IMR-90 (cell line): ENCODE measurements at regions not wholly inside any gene's neighbourhood (a gene's known extent, or its start where the extent isn't known, plus 50 kb on each side); places are given as distances from the start of the nearest gene placed in this dataset.

ENCODE experiments used
- ATAC-seq: fragments of 200-7000 bp; cut with Tn5 transposase; 2 replicates; pipeline ENCODE4 v1.9.1; 2020; ENCODE audit warnings: low read depth, mild to moderate bottlenecking, moderate library complexity
- BruUV-seq: library from RNA; stranded (reverse); fragments of 400-500 nt; replicated peaks from 2 replicates; lab custom pipeline; 2021; lab: Mats Ljungman, UMichigan
- CTCF ChIA-PET: fragments of 300-600 bp; formaldehyde crosslinking; extraction: SDS; loops from one replicate; lab custom pipeline; 2021; ENCODE audit warnings: antibody characterized with exemption; lab: Yijun Ruan, JAX
- POLR2A ChIA-PET: fragments of 300-600 bp; sonication (Branson Sonifier 250); formaldehyde crosslinking; loops from one replicate; lab custom pipeline; 2022; ENCODE audit warnings: antibody characterized with exemption; ENCODE audit not compliant: unreplicated experiment; lab: Charles Lee
- DNase-seq: peaks from one replicate; pipeline ENCODE4 v3.0.0; 2013
- H2AFZ ChIP-seq: replicated peaks from 2 replicates; pipeline ENCODE3; 2013; ENCODE audit warnings: low read length, mild to moderate bottlenecking; ENCODE audit not compliant: poor library complexity
- H2AK5ac ChIP-seq: 2 replicates; pipeline ENCODE4 v1.6.1; 2013; ENCODE audit warnings: low read depth, low read length, inconsistent platforms
- H2AK9ac ChIP-seq: replicated peaks from 2 replicates; pipeline ENCODE3; 2013; ENCODE audit warnings: mild to moderate bottlenecking, low read depth, low read length, moderate library complexity; ENCODE audit not compliant: poor library complexity
- H2BK120ac ChIP-seq: 2 replicates; pipeline ENCODE4 v1.6.1; 2013; ENCODE audit warnings: low read depth, low read length, inconsistent platforms
- H2BK15ac ChIP-seq: 3 replicates; pipeline ENCODE4 v1.6.1; 2013; ENCODE audit warnings: low read depth, low read length, inconsistent platforms
- H2BK20ac ChIP-seq: 2 replicates; pipeline ENCODE4 v1.6.1; 2013; ENCODE audit warnings: low read depth, mild to moderate bottlenecking, inconsistent platforms, low read length, moderate library complexity
- H2BK5ac ChIP-seq: 2 replicates; pipeline ENCODE4 v1.6.1; 2013; ENCODE audit warnings: mild to moderate bottlenecking, low read depth, low read length, inconsistent platforms; ENCODE audit not compliant: poor library complexity, severe bottlenecking
- H3K14ac ChIP-seq: replicated peaks from 2 replicates; pipeline ENCODE4 v1.6.1; 2013; ENCODE audit warnings: low read depth, low read length, inconsistent platforms
- H3K18ac ChIP-seq: 2 replicates; pipeline ENCODE4 v1.6.1; 2013; ENCODE audit warnings: low read depth, low read length, control low read depth
- H3K23ac ChIP-seq: 2 replicates; pipeline ENCODE4 v1.6.1; 2013; ENCODE audit warnings: low read depth, low read length, inconsistent platforms
- H3K27ac ChIP-seq: 2 replicates; pipeline ENCODE4 v1.5.1; 2013; ENCODE audit warnings: mild to moderate bottlenecking, control low read depth, low read length; ENCODE audit not compliant: insufficient read depth
- H3K27me3 ChIP-seq: 2 replicates; pipeline ENCODE4 v1.6.1; 2013; ENCODE audit warnings: low read length; ENCODE audit not compliant: control insufficient read depth, insufficient read depth
- H3K36me3 ChIP-seq: 2 replicates; pipeline ENCODE4 v1.6.1; 2013; ENCODE audit warnings: low read length, mixed read lengths; ENCODE audit not compliant: control insufficient read depth, insufficient read depth
- H3K4ac ChIP-seq: 2 replicates; pipeline ENCODE4 v1.6.1; 2013; ENCODE audit warnings: low read depth, low read length, inconsistent platforms
- H3K4me1 ChIP-seq: 2 replicates; pipeline ENCODE4 v1.6.1; 2013; ENCODE audit warnings: low read length, mixed read lengths; ENCODE audit not compliant: control insufficient read depth, insufficient read depth
- H3K4me2 ChIP-seq: 2 replicates; pipeline ENCODE4 v1.6.1; 2013; ENCODE audit warnings: low read depth, mild to moderate bottlenecking, control low read depth, low read length, moderate library complexity
- H3K4me3 ChIP-seq: 2 replicates; pipeline ENCODE4 v1.5.1; 2013; ENCODE audit warnings: low read depth, mild to moderate bottlenecking, control low read depth, low read length, moderate library complexity; ENCODE audit not compliant: insufficient read depth
- H3K56ac ChIP-seq: 2 replicates; pipeline ENCODE4 v1.6.1; 2013; ENCODE audit warnings: low read length, inconsistent platforms; ENCODE audit not compliant: insufficient read depth; ENCODE audit errors: extremely low read depth
- H3K79me1 ChIP-seq, 2 experiments: 2 replicates each; pipeline ENCODE4 v1.6.1; 2013; ENCODE audit warnings: low read length in 2 of 2, inconsistent platforms in 1 of 2, low read depth in 1 of 2
- H3K9ac ChIP-seq: 2 replicates; pipeline ENCODE4 v1.6.1; 2013; ENCODE audit warnings: low read depth, low read length, control low read depth
- H3K9me1 ChIP-seq: 2 replicates; pipeline ENCODE4 v1.6.1; 2013; ENCODE audit warnings: low read length, inconsistent platforms; ENCODE audit not compliant: insufficient read depth
- H3K9me3 ChIP-seq: 2 replicates; pipeline ENCODE4 v1.6.1; 2013; ENCODE audit warnings: low read length; ENCODE audit not compliant: control insufficient read depth, insufficient read depth
- H4K20me1 ChIP-seq: 2 replicates; pipeline ENCODE4 v1.6.1; 2013; ENCODE audit warnings: low read length, inconsistent platforms; ENCODE audit not compliant: insufficient read depth
- H4K5ac ChIP-seq: 2 replicates; pipeline ENCODE4 v1.6.1; 2013; ENCODE audit warnings: mild to moderate bottlenecking, low read depth, low read length, control low read depth
- H4K8ac ChIP-seq, 2 experiments: 2 replicates each; pipeline ENCODE4 v1.6.1; 2013; ENCODE audit warnings: low read depth in 2 of 2, low read length in 2 of 2, control low read depth in 1 of 2, inconsistent platforms in 1 of 2
- H4K91ac ChIP-seq: 2 replicates; pipeline ENCODE4 v1.6.1; 2013; ENCODE audit warnings: low read depth, low read length, inconsistent platforms; ENCODE audit not compliant: insufficient read depth
- BHLHE40 ChIP-seq: fragments of 150-350 bp; IDR thresholded peaks from 2 replicates; pipeline ENCODE4 v1.6.1; 2016; ENCODE audit warnings: mild to moderate bottlenecking, low read depth, low read length
- WGBS, 2 experiments: methylation state at CpG; one replicate each; pipeline versions ENCODE4 v1.1.5 to v1.1.7; 2013; ENCODE audit warnings: missing lambda C conversion rate in 2 of 2; ENCODE audit not compliant: insufficient read length in 1 of 2; ENCODE audit errors: extremely low coverage in 2 of 2; 5-methylcytosine and 5-hydroxymethylcytosine counted together
- dilution Hi-C: fragments of 300-500 bp; cut with HindIII; formaldehyde crosslinking; loops from one replicate; pipeline ENCODE4 v1.14.3; 2018; ENCODE audit warnings: low sequenced_read_pairs; ENCODE audit not compliant: unreplicated experiment
- in situ Hi-C: fragments of 300-500 bp; cut with MboI; formaldehyde crosslinking; loops from 3 replicates; pipeline ENCODE4 v1.14.3; 2019; ENCODE audit warnings: low sequenced_read_pairs, inconsistent platforms, mixed read lengths
- intact Hi-C: fragments of 100-400 bp; cut with micrococcal nuclease; formaldehyde crosslinking; loops from 2 replicates; pipeline ENCODE4 v1.10.0; 2022
- TF ChIP-seq, protein P1 (sequence below): fragments of 150-350 bp; IDR thresholded peaks from 2 replicates; pipeline ENCODE4 v1.6.1; 2017; ENCODE audit warnings: mild to moderate bottlenecking, antibody characterized with exemption, low read length, low read depth

DNA sequence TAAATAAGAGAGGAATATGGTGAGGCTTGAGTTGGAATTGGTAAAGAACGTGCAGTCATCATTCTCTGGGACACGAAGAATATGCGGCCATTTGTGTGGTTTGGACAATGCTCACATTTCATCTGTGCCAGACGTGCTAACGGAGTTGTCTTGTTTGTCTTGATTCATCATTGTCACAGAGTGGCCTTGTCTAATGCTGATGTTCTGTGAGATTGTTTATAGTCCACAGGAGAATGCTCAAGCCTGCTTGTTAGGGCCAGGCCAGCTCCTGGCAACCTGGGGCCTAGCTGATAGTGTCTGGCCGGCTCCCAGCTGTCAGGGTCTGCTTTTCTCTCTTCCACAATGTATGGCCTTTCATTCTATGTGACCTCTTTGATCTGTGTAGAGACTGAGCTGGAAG lies 384.7 kb downstream of the EDEM1 start:
- intact Hi-C loops = no loop called here
- in situ Hi-C loops = no loop called here
- no peak overlapping the region for H3K4me2 ChIP-seq
- no peak overlapping the region for H3K23ac ChIP-seq
- no peak overlapping the region for H2BK20ac ChIP-seq
- H4K8ac ChIP-seq = no peak overlapping the region
- no peak overlapping the region for H3K4me3 ChIP-seq
- peaks cover 16% of the 10 kb centered on the region for H3K9me3 ChIP-seq
- CTCF ChIA-PET = no interaction called here
- H2AK5ac ChIP-seq = no peak overlapping the region
- no peak overlapping the region for H2BK5ac ChIP-seq
- no TSS peak for BruUV-seq
- no peak overlapping the region for H2AFZ ChIP-seq
- H2BK15ac ChIP-seq = no peak overlapping the region
- ATAC-seq = no peak
- H3K27me3 ChIP-seq = no peaks in the 10 kb centered on the region
- DNase-seq = no peak
- POLR2A ChIA-PET = no interaction called here
- no peak overlapping the region for H2AK9ac ChIP-seq
- dilution Hi-C loops = no loop called here
- TF ChIP-seq, protein P1, sequence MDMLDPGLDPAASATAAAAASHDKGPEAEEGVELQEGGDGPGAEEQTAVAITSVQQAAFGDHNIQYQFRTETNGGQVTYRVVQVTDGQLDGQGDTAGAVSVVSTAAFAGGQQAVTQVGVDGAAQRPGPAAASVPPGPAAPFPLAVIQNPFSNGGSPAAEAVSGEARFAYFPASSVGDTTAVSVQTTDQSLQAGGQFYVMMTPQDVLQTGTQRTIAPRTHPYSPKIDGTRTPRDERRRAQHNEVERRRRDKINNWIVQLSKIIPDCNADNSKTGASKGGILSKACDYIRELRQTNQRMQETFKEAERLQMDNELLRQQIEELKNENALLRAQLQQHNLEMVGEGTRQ = no peak
- TF ChIP-seq BHLHE40 = no peak
- H4K91ac ChIP-seq = no peak overlapping the region
- no peak overlapping the region for H2BK120ac ChIP-seq
- H3K4me1 ChIP-seq = no peaks in the 10 kb centered on the region
- no peak overlapping the region for H3K56ac ChIP-seq
- no peaks in the 10 kb centered on the region for H3K36me3 ChIP-seq
- H3K18ac ChIP-seq = no peak overlapping the region
- H3K9ac ChIP-seq = no peak overlapping the region
- no peak overlapping the region for H3K27ac ChIP-seq
- no peak overlapping the region for H4K5ac ChIP-seq
- H3K4ac ChIP-seq = no peak overlapping the region
- no peak overlapping the region for H3K14ac ChIP-seq
- WGBS, 2 experiments = 10% methylated on average over 2 of the region's 6 CpGs; no CpG with 5 or more reads in 1 of the 2 experiments
- H4K20me1 ChIP-seq = no peaks in the 10 kb centered on the region
- H3K9me1 ChIP-seq = no peaks in the 10 kb centered on the region
- no peaks in the 10 kb centered on the region for H3K79me1 ChIP-seq
